ENCODE measurements at regions not wholly inside any gene's neighbourhood (a gene's known extent, or its start where the extent isn't known, plus 50 kb on each side); places are given as distances from the start of the nearest gene placed in this dataset.

DNA sequence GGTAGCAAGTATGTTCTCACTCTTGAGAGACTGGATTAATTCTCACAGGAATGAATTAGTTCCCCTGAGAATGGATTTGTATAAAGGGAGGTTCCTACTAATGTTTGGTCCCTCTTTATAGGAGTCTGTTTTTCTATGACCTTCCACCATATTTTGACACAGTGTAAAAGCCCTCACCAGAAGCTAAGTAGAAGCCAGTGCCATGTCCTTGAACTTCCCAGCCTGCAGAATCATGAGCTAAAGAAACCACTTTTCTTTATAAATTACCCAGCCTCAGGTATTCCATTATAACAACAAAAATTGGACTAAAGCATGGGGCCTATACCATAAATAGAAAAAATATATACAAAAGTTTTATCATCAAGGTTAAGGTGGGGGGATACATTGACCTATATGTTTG lies 227.9 kb upstream of the DTNA start:
- TF ChIP-seq GATA2 (IDR thresholded peaks at IDR 0.05; ENCODE audit: low read depth, low read length): no peak
- TF ChIP-seq GATA3 (IDR thresholded peaks at IDR 0.05; ENCODE audit: low read depth, low read length): no peak
